BE2C (cell line): ENCODE measurements at regions not wholly inside any gene's neighbourhood (a gene's known extent, or its start where the extent isn't known, plus 50 kb on each side); places are given as distances from the start of the nearest gene placed in this dataset.

Experiments used
- DNase-seq: peaks from one replicate; pipeline ENCODE4 v3.0.0-alpha.2; 2020
- H3K27me3 ChIP-seq: fragments of 250-450 bp; sonication (Bioruptor Pico); 2 replicates; pipeline ENCODE4 v1.5.1; 2020; ENCODE audit warnings: mild to moderate bottlenecking
- H3K36me3 ChIP-seq: fragments of 250-450 bp; sonication (Bioruptor Pico); 2 replicates; pipeline ENCODE4 v1.5.1; 2020; ENCODE audit warnings: mild to moderate bottlenecking
- H3K4me1 ChIP-seq: fragments of 250-450 bp; sonication (Bioruptor Pico); 2 replicates; pipeline ENCODE4 v1.5.1; 2020
- H3K4me3 ChIP-seq: 2 replicates; pipeline ENCODE4 v1.5.1; 2011; ENCODE audit warnings: low read depth, low read length
- H3K9me3 ChIP-seq: fragments of 250-450 bp; sonication (Bioruptor Pico); 2 replicates; pipeline ENCODE4 v1.5.1; 2020
- TF ChIP-seq, protein P1 (sequence below): IDR thresholded peaks from 2 replicates; pipeline ENCODE4 v1.5.1; 2012; ENCODE audit warnings: mild to moderate bottlenecking, low read depth, low read length

DNA sequence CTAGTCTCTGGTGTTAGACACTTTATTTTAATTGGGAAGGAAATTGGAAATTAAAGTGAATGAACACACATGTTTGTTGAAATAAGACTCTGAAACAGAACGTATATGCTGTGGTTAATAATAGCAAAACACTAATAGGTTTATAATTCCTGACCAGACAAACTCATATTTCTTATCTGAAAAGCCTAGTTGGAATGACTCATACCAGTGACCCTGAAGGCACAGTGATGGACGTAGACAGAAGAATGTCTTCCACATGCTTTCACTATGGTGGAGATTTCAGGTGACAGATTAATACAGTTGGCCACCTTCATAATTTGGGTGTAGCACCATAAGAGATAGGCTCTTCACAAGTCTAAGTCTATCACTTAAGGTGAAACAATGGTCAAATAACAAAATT is 83.0 kb upstream of the COL11A1 start:
- TF ChIP-seq, protein P1, sequence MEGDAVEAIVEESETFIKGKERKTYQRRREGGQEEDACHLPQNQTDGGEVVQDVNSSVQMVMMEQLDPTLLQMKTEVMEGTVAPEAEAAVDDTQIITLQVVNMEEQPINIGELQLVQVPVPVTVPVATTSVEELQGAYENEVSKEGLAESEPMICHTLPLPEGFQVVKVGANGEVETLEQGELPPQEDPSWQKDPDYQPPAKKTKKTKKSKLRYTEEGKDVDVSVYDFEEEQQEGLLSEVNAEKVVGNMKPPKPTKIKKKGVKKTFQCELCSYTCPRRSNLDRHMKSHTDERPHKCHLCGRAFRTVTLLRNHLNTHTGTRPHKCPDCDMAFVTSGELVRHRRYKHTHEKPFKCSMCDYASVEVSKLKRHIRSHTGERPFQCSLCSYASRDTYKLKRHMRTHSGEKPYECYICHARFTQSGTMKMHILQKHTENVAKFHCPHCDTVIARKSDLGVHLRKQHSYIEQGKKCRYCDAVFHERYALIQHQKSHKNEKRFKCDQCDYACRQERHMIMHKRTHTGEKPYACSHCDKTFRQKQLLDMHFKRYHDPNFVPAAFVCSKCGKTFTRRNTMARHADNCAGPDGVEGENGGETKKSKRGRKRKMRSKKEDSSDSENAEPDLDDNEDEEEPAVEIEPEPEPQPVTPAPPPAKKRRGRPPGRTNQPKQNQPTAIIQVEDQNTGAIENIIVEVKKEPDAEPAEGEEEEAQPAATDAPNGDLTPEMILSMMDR, result no peak
- H3K36me3 ChIP-seq, result no peaks in the 10 kb centered on the region
- no peak overlapping the region for H3K4me3 ChIP-seq
- peaks cover 2% of the 10 kb centered on the region for H3K4me1 ChIP-seq
- no peaks in the 10 kb centered on the region for H3K9me3 ChIP-seq
- H3K27me3 ChIP-seq, result no peaks in the 10 kb centered on the region
- DNase-seq, result peak; percentile 11

DNA sequence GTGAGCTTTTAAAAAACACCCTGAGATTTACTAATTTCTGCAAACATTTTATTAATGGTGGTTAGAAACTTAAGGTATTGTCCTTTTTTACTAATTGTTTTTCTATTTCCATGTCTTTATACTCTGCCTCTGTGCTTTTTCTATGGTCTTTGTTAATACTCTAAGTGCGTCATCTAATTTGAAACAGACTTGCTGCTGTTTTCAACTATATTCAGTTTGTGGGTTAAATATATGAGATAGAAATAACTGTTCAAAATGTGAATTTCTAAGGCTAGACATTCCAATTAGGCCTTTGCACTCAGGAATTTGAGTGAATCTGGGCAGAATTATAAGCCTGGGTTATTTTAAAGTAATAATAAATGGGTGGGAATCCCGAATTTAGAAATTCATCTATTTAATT is 82.4 kb upstream of the COL11A1 start:
- no peaks in the 10 kb centered on the region for H3K27me3 ChIP-seq
- no peak overlapping the region for H3K4me3 ChIP-seq
- no peaks in the 10 kb centered on the region for H3K36me3 ChIP-seq
- peaks cover 2% of the 10 kb centered on the region for H3K4me1 ChIP-seq
- DNase-seq, result no peak
- TF ChIP-seq, protein P1, result no peak
- H3K9me3 ChIP-seq, result no peaks in the 10 kb centered on the region

DNA sequence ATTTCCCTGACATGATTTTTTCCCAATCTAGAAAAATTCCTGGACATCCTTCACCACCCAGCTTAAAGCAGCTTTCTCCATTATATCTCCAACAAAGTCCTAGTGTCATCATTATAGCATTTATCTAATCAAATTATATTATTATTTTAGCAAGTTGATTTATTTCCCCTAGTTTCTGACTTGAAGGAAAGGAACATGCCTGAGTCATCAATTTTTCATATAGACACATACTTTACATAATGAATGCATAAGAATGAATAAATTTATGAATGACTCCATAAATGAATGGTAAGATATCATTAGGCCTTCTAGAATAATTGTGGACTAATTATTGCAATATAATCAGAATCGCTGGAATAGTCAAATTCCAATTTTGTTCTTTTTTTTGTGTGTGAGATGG is 79.4 kb upstream of the COL11A1 start:
- no peaks in the 10 kb centered on the region for H3K9me3 ChIP-seq
- H3K27me3 ChIP-seq, result no peaks in the 10 kb centered on the region
- no peak overlapping the region for H3K4me3 ChIP-seq
- TF ChIP-seq, protein P1, result no peak
- peaks cover 2% of the 10 kb centered on the region for H3K4me1 ChIP-seq
- H3K36me3 ChIP-seq, result no peaks in the 10 kb centered on the region
- no peak for DNase-seq

DNA sequence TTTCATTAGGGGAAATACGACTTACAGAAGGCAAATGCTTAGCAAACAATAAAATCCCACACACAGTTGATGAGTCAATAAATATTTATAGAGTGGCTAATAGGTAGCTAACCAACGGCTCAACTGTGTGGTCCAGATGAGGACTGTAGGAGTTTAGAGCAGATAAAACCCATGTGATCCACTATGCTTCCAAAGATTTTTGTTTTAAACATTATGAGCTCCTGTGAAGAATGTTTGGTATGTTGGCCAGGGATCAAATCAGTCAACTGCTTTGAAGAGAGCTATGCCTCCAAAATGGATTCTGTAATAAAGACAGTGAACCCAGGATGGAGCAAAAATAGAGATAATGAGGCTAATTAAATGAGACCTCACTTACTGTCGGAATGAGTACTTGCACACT is 72.3 kb upstream of the COL11A1 start:
- Histone ChIP-seq H3K27me3 (no peaks in the 10 kb centered on the region), H3K36me3 (no peaks in the 10 kb centered on the region), H3K9me3 (no peaks in the 10 kb centered on the region), H3K4me1 (no peaks in the 10 kb centered on the region), H3K4me3 (no peak overlapping the region)
- no peak for DNase-seq
- TF ChIP-seq, protein P1, result no peak

DNA sequence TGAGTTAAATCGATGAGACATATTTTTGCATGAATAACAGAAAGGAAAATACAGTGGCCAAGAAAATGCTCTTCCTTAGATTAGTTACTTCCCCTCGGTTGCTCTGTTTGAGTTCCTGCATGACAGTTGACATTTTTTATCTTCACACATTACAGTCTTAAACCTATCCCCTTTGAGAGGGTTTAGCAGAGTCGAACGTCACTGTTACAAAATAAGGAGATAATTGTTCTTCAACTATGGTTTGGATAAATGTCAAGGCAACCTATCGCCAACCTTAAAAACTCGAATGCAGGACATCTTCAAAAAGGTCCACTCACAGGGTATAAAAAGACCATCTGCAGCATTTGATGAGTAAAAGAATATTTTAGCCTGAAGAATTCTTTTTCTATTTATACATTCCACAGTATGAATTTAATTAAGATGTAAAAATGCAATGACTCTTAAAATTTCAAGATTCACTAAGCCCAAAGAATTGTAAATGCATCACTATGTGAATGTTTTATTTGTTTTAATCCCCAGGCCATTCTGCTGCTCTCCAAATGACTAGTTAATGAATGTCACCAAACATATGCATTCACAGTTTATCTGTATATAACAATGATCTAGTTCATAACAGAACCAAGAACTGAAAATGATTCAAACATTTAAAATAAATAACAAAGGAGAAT is 68.9 kb upstream of the COL11A1 start:
- H3K27me3 ChIP-seq, result no peaks in the 10 kb centered on the region
- no peaks in the 10 kb centered on the region for H3K9me3 ChIP-seq
- TF ChIP-seq, protein P1, result no peak
- H3K4me3 ChIP-seq, result no peak overlapping the region
- DNase-seq, result no peak
- H3K4me1 ChIP-seq, result no peaks in the 10 kb centered on the region
- H3K36me3 ChIP-seq, result no peaks in the 10 kb centered on the region

GRCh38 chr1:103171041-103171590 is 62.8 kb upstream of the COL11A1 start:
- peaks cover 2% of the 10 kb centered on the region; the same call in 1 of the 2 replicates for H3K9me3 ChIP-seq
- no peaks in the 10 kb centered on the region for H3K36me3 ChIP-seq
- H3K4me3 ChIP-seq, result no peak overlapping the region
- DNase-seq, result no peak
- H3K4me1 ChIP-seq, result no peaks in the 10 kb centered on the region
- TF ChIP-seq, protein P1, result no peak
- H3K27me3 ChIP-seq, result no peaks in the 10 kb centered on the region
